WTC11 (cell line): ENCODE measurements at regions not wholly inside any gene's neighbourhood (a gene's known extent, or its start where the extent isn't known, plus 50 kb on each side); places are given as distances from the start of the nearest gene placed in this dataset.

Experiments
- ATAC-seq: fragments of 200-7000 bp; cut with Tn5 transposase; 2 replicates; pipeline ENCODE4 v1.10.0; 2021; ENCODE audit warnings: mild to moderate bottlenecking, moderate library complexity
- CTCF ChIA-PET: fragments of 300-600 bp; sonication (Branson Sonifier 250); formaldehyde crosslinking; loops from one replicate; lab custom pipeline; 2021; ENCODE audit warnings: antibody characterized with exemption; lab: Charles Lee
- POLR2A ChIA-PET: fragments of 350-600 bp; sonication (Branson Sonifier 250); formaldehyde crosslinking; loops from one replicate; lab custom pipeline; 2021; ENCODE audit warnings: antibody characterized with exemption; lab: Charles Lee
- DNase-seq: peaks from one replicate; pipeline ENCODE4 v3.0.0; 2021; ENCODE audit warnings: low spot score
- H3K27ac Mint-ChIP-seq: 2 replicates; pipeline ENCODE4 v1.8.0; 2021; ENCODE audit warnings: mixed read lengths
- H3K27me3 Mint-ChIP-seq: 2 replicates; pipeline ENCODE4 v1.8.0; 2021; ENCODE audit warnings: low read depth, mild to moderate bottlenecking, moderate library complexity, mixed read lengths
- H3K36me3 Mint-ChIP-seq: 2 replicates; pipeline ENCODE4 v1.8.0; 2021; ENCODE audit warnings: mixed read lengths
- H3K4me1 Mint-ChIP-seq: 2 replicates; pipeline ENCODE4 v1.8.0; 2022; ENCODE audit warnings: mixed read lengths
- H3K4me3 Mint-ChIP-seq: 2 replicates; pipeline ENCODE4 v1.8.0; 2021; ENCODE audit warnings: mild to moderate bottlenecking, moderate library complexity, mixed read lengths
- H3K9me3 Mint-ChIP-seq: 2 replicates; pipeline ENCODE4 v1.8.0; 2021; ENCODE audit warnings: mixed read lengths
- CREB1 ChIP-seq: sonication (generic); formaldehyde crosslinking; IDR thresholded peaks from 2 replicates; pipeline ENCODE4 v1.8.0; 2023; ENCODE audit warnings: mild to moderate bottlenecking, missing genetic modification reagents
- ETV6 ChIP-seq: sonication (generic); formaldehyde crosslinking; IDR thresholded peaks from 2 replicates; pipeline ENCODE4 v1.8.1; 2022; ENCODE audit warnings: mild to moderate bottlenecking, missing genetic modification reagents
- FOXP4 ChIP-seq: sonication (generic); formaldehyde crosslinking; IDR thresholded peaks from 2 replicates; pipeline ENCODE4 v1.8.0; 2022; ENCODE audit warnings: mild to moderate bottlenecking, missing genetic modification reagents
- IRF2 ChIP-seq: sonication (generic); formaldehyde crosslinking; IDR thresholded peaks from 2 replicates; pipeline ENCODE4 v1.8.0; 2022; ENCODE audit warnings: low read depth, missing genetic modification reagents, borderline replicate concordance
- MXD4 ChIP-seq: fragments of 250-450 bp; sonication (Bioruptor Pico); IDR thresholded peaks from 2 replicates; pipeline ENCODE4 v1.8.0; 2021; ENCODE audit warnings: mild to moderate bottlenecking, moderate library complexity, borderline replicate concordance
- NR3C1 ChIP-seq: sonication (generic); formaldehyde crosslinking; conservative IDR thresholded peaks from 2 replicates; pipeline ENCODE4 v1.8.1; 2023; ENCODE audit warnings: low read depth, mild to moderate bottlenecking, missing genetic modification reagents
- RORB ChIP-seq: fragments of 250-450 bp; sonication (Bioruptor Pico); IDR thresholded peaks from 2 replicates; pipeline ENCODE4 v1.9.0; 2021; ENCODE audit warnings: mild to moderate bottlenecking
- SOX15 ChIP-seq: fragments of 250-450 bp; sonication (Bioruptor Pico); IDR thresholded peaks from 2 replicates; pipeline ENCODE4 v1.9.0; 2021; ENCODE audit warnings: mild to moderate bottlenecking
- SP1 ChIP-seq: sonication (generic); formaldehyde crosslinking; conservative IDR thresholded peaks from 2 replicates; pipeline ENCODE4 v1.8.1; 2022; ENCODE audit warnings: missing genetic modification reagents
- TEAD1 ChIP-seq: sonication (generic); formaldehyde crosslinking; IDR thresholded peaks from 2 replicates; pipeline ENCODE4 v1.8.0; 2022; ENCODE audit warnings: mild to moderate bottlenecking, missing genetic modification reagents
- TEAD4 ChIP-seq: sonication (generic); formaldehyde crosslinking; IDR thresholded peaks from 2 replicates; pipeline ENCODE4 v1.8.0; 2022; ENCODE audit warnings: mild to moderate bottlenecking, missing genetic modification reagents
- TP53 ChIP-seq: sonication (generic); formaldehyde crosslinking; IDR thresholded peaks from 2 replicates; pipeline ENCODE4 v1.8.1; 2023; ENCODE audit warnings: mild to moderate bottlenecking, missing genetic modification reagents
- USF2 ChIP-seq: sonication (generic); formaldehyde crosslinking; IDR thresholded peaks from 2 replicates; pipeline ENCODE4 v1.8.1; 2023; ENCODE audit warnings: mild to moderate bottlenecking, missing genetic modification reagents, moderate library complexity
- ZNF219 ChIP-seq: sonication (generic); formaldehyde crosslinking; IDR thresholded peaks from 2 replicates; pipeline ENCODE4 v1.8.0; 2023; ENCODE audit warnings: missing genetic modification reagents, mild to moderate bottlenecking, borderline replicate concordance
- ZNF232 ChIP-seq: sonication (generic); formaldehyde crosslinking; IDR thresholded peaks from 2 replicates; pipeline ENCODE4 v1.8.0; 2022; ENCODE audit warnings: mild to moderate bottlenecking, missing genetic modification reagents
- ZNF281 ChIP-seq: sonication (generic); formaldehyde crosslinking; IDR thresholded peaks from 2 replicates; pipeline ENCODE4 v1.8.0; 2023; ENCODE audit warnings: mild to moderate bottlenecking, missing genetic modification reagents
- ZNF416 ChIP-seq: fragments of 250-450 bp; sonication (Bioruptor Pico); IDR thresholded peaks from 2 replicates; pipeline ENCODE4 v1.9.0; 2021; ENCODE audit warnings: mild to moderate bottlenecking, inconsistent platforms
- ZNF423 ChIP-seq: fragments of 250-450 bp; sonication (Bioruptor Pico); IDR thresholded peaks from 2 replicates; pipeline ENCODE4 v2.1.2; 2022; ENCODE audit warnings: mild to moderate bottlenecking, moderate library complexity
- ZNF671 ChIP-seq: fragments of 250-450 bp; sonication (Bioruptor Pico); IDR thresholded peaks from 2 replicates; pipeline ENCODE4 v1.8.0; 2021; ENCODE audit warnings: mild to moderate bottlenecking

GRCh38 chr11:130668751-130669150 lies 220.3 kb downstream of the ADAMTS15 start:
- POLR2A ChIA-PET: no interaction called here
- no peaks in the 10 kb centered on the region for H3K9me3 Mint-ChIP-seq

GRCh38 chr11:130670200-130670599 lies 221.8 kb downstream of the ADAMTS15 start:
- POLR2A ChIA-PET: no interaction called here
- no peak for DNase-seq
- CTCF ChIA-PET: no interaction called here
- no peak for TF ChIP-seq ZNF232 (CRISPR knock-in tag)
- no peak for TF ChIP-seq RORB (CRISPR knock-in tag)
- no peak for TF ChIP-seq CREB1 (CRISPR knock-in tag)
- TF ChIP-seq USF2 (CRISPR knock-in tag): no peak
- no peak for TF ChIP-seq ZNF671 (CRISPR knock-in tag)
- TF ChIP-seq MXD4 (CRISPR knock-in tag): no peak
- no peak for TF ChIP-seq ZNF281 (CRISPR knock-in tag)
- TF ChIP-seq TP53 (CRISPR knock-in tag): no peak
- Mint-ChIP-seq H3K27me3 (peaks cover 2% of the 10 kb centered on the region), H3K9me3 (no peaks in the 10 kb centered on the region), H3K27ac (no peak overlapping the region), H3K36me3 (no peaks in the 10 kb centered on the region), H3K4me1 (no peaks in the 10 kb centered on the region), H3K4me3 (no peak overlapping the region)
- no peak for ATAC-seq

More at GRCh38 chr11:130668751-130669150, 220.3 kb downstream of the ADAMTS15 start:
- no peak for DNase-seq
- TF ChIP-seq ZNF219 (CRISPR knock-in tag) (no peak), ETV6 (CRISPR knock-in tag) (no peak), SOX15 (CRISPR knock-in tag) (no peak), IRF2 (no peak), SP1 (CRISPR knock-in tag) (no peak), ZNF423 (CRISPR knock-in tag) (no peak), FOXP4 (CRISPR knock-in tag) (no peak), TEAD1 (no peak), TEAD4 (no peak), NR3C1 (CRISPR knock-in tag) (no peak), ZNF416 (CRISPR knock-in tag) (no peak)
- TF ChIP-seq, all 79 proteins: peak for 0
- Mint-ChIP-seq H3K4me1 (no peaks in the 10 kb centered on the region), H3K36me3 (no peaks in the 10 kb centered on the region), H3K27ac (no peak overlapping the region), H3K4me3 (no peak overlapping the region), H3K27me3 (peaks cover 2% of the 10 kb centered on the region; the same call in 1 of the 2 replicates)
- ATAC-seq: no peak
- CTCF ChIA-PET: no interaction called here
